Activated CD4-positive, alpha-beta memory T cell treated with anti-CD3 and anti-CD28 coated beads, Interleukin-2, amount 10 ng/mL, durations not matched to agents 7 days and 5 days (primary cell): ENCODE measurements at regions not wholly inside any gene's neighbourhood (a gene's known extent, or its start where the extent isn't known, plus 50 kb on each side); places are given as distances from the start of the nearest gene placed in this dataset.

Source experiments
- CTCF ChIA-PET: fragments of 350-600 bp; sonication (Branson Sonifier 250); formaldehyde crosslinking; loops from one replicate; lab custom pipeline; 2021; ENCODE audit warnings: antibody characterized with exemption, inconsistent platforms; lab: Charles Lee
- POLR2A ChIA-PET: fragments of 350-600 bp; sonication (Branson Sonifier 250); formaldehyde crosslinking; loops from one replicate; lab custom pipeline; 2021; ENCODE audit warnings: antibody characterized with exemption; lab: Charles Lee
- DNase-seq: peaks from one replicate; pipeline ENCODE4 v3.0.0-alpha.2; 2020
- H3K27ac Mint-ChIP-seq: one replicate; pipeline ENCODE4 v1.8.0; 2021; ENCODE audit warnings: mild to moderate bottlenecking, mixed read lengths
- H3K27me3 Mint-ChIP-seq: one replicate; pipeline ENCODE4 v1.8.0; 2021; ENCODE audit warnings: mixed read lengths
- H3K36me3 Mint-ChIP-seq: one replicate; pipeline ENCODE4 v1.8.0; 2021; ENCODE audit warnings: low read depth, mixed read lengths
- H3K4me1 Mint-ChIP-seq: one replicate; pipeline ENCODE4 v1.8.0; 2021; ENCODE audit warnings: mixed read lengths
- H3K4me3 Mint-ChIP-seq: one replicate; pipeline ENCODE4 v1.8.0; 2021; ENCODE audit warnings: mild to moderate bottlenecking, mixed read lengths
- H3K9me3 Mint-ChIP-seq: one replicate; pipeline ENCODE4 v1.8.0; 2021; ENCODE audit warnings: mixed read lengths

- Mint-ChIP-seq H3K9me3 (no peaks in the 10 kb centered on the region), H3K27me3 (peaks cover 18% of the 10 kb centered on the region), H3K27ac (no peak overlapping the region), H3K4me3 (no peak overlapping the region), H3K4me1 (peaks cover 4% of the 10 kb centered on the region), H3K36me3 (no peaks in the 10 kb centered on the region)
- CTCF ChIA-PET: interaction anchor here (1.2 kb wide), 1 partner anchor 1589 kb away, joined by 3 read pairs; no protein-coding TSS in a partner anchor
- POLR2A ChIA-PET: no interaction called here
- DNase-seq: no peak
Measured at GRCh38 chr17:13337864-13338371, 263.8 kb downstream of the HS3ST3A1 start.

- DNase-seq: no peak
- Mint-ChIP-seq H3K27ac (no peak overlapping the region), H3K4me1 (peaks cover 4% of the 10 kb centered on the region), H3K9me3 (no peaks in the 10 kb centered on the region), H3K27me3 (peaks cover 18% of the 10 kb centered on the region), H3K36me3 (no peaks in the 10 kb centered on the region), H3K4me3 (no peak overlapping the region)
- ChIA-PET POLR2A (no interaction called here), CTCF (interaction anchor here (1.1 kb wide), 1 partner anchor 27 kb away, joined by 3 read pairs; no protein-coding TSS in a partner anchor)
Measured at GRCh38 chr17:13337151-13337550, 264.6 kb downstream of the HS3ST3A1 start.

GRCh38 chr17:13334374-13334773, 267.4 kb downstream of the HS3ST3A1 start:
- no peaks in the 10 kb centered on the region for H3K9me3 Mint-ChIP-seq
- no peaks in the 10 kb centered on the region for H3K36me3 Mint-ChIP-seq
- no peak overlapping the region for H3K4me3 Mint-ChIP-seq
- H3K27ac Mint-ChIP-seq: no peak overlapping the region
- CTCF ChIA-PET: no interaction called here
- POLR2A ChIA-PET: no interaction called here
- DNase-seq: no peak
- peaks cover 11% of the 10 kb centered on the region for H3K27me3 Mint-ChIP-seq
- peaks cover 4% of the 10 kb centered on the region for H3K4me1 Mint-ChIP-seq

GRCh38 chr17:13333661-13334060, 268.1 kb downstream of the HS3ST3A1 start:
- no peaks in the 10 kb centered on the region for H3K36me3 Mint-ChIP-seq

GRCh38 chr17:13332207-13332606, 269.5 kb downstream of the HS3ST3A1 start:
- no peaks in the 10 kb centered on the region for H3K4me1 Mint-ChIP-seq
- peaks cover 1% of the 10 kb centered on the region for H3K27me3 Mint-ChIP-seq
- ChIA-PET CTCF (interaction anchor here (0.5 kb wide), 1 partner anchor 716 kb away, joined by 3 read pairs; no protein-coding TSS in a partner anchor), POLR2A (no interaction called here)
- DNase-seq: no peak
- H3K27ac Mint-ChIP-seq: no peak overlapping the region
- no peaks in the 10 kb centered on the region for H3K9me3 Mint-ChIP-seq
- no peak overlapping the region for H3K4me3 Mint-ChIP-seq
- no peaks in the 10 kb centered on the region for H3K36me3 Mint-ChIP-seq

More at GRCh38 chr17:13333661-13334060, 268.1 kb downstream of the HS3ST3A1 start:
- Mint-ChIP-seq H3K27me3 (peaks cover 11% of the 10 kb centered on the region), H3K27ac (no peak overlapping the region), H3K4me3 (no peak overlapping the region), H3K4me1 (peaks cover 4% of the 10 kb centered on the region), H3K9me3 (no peaks in the 10 kb centered on the region)
- POLR2A ChIA-PET: no interaction called here
- CTCF ChIA-PET: no interaction called here
- no peak for DNase-seq

- no peaks in the 10 kb centered on the region for H3K36me3 Mint-ChIP-seq
- no peak overlapping the region for H3K4me3 Mint-ChIP-seq
- no peak overlapping the region for H3K27ac Mint-ChIP-seq
- no peaks in the 10 kb centered on the region for H3K4me1 Mint-ChIP-seq
- CTCF ChIA-PET: no interaction called here
- H3K9me3 Mint-ChIP-seq: no peaks in the 10 kb centered on the region
- POLR2A ChIA-PET: no interaction called here
- H3K27me3 Mint-ChIP-seq: peaks cover 1% of the 10 kb centered on the region
- no peak for DNase-seq
Measured at GRCh38 chr17:13329421-13329820, 272.3 kb downstream of the HS3ST3A1 start.

- no peak overlapping the region for H3K4me3 Mint-ChIP-seq
- H3K36me3 Mint-ChIP-seq: no peaks in the 10 kb centered on the region
- no peak overlapping the region for H3K27ac Mint-ChIP-seq
- DNase-seq: no peak
- H3K27me3 Mint-ChIP-seq: peaks cover 1% of the 10 kb centered on the region
- ChIA-PET CTCF (no interaction called here), POLR2A (no interaction called here)
- H3K9me3 Mint-ChIP-seq: no peaks in the 10 kb centered on the region
- H3K4me1 Mint-ChIP-seq: no peaks in the 10 kb centered on the region
Measured at GRCh38 chr17:13323990-13324389, 277.7 kb downstream of the HS3ST3A1 start.

- Mint-ChIP-seq H3K9me3 (no peaks in the 10 kb centered on the region), H3K4me1 (no peaks in the 10 kb centered on the region), H3K27me3 (peaks cover 1% of the 10 kb centered on the region), H3K36me3 (no peaks in the 10 kb centered on the region), H3K27ac (no peak overlapping the region), H3K4me3 (no peak overlapping the region)
- DNase-seq: no peak
- ChIA-PET CTCF (no interaction called here), POLR2A (no interaction called here)
Measured at GRCh38 chr17:13321951-13322701, 279.6 kb downstream of the HS3ST3A1 start.

GRCh38 chr17:13320046-13320785, 281.5 kb downstream of the HS3ST3A1 start:
- Mint-ChIP-seq H3K4me3 (no peak overlapping the region), H3K27me3 (peaks cover 1% of the 10 kb centered on the region), H3K4me1 (no peaks in the 10 kb centered on the region), H3K9me3 (no peaks in the 10 kb centered on the region), H3K36me3 (no peaks in the 10 kb centered on the region), H3K27ac (no peak overlapping the region)
- no peak for DNase-seq
- ChIA-PET POLR2A (no interaction called here), CTCF (no interaction called here)

GRCh38 chr17:13316657-13317056, 285.1 kb downstream of the HS3ST3A1 start:
- Mint-ChIP-seq H3K36me3 (no peaks in the 10 kb centered on the region), H3K9me3 (no peaks in the 10 kb centered on the region), H3K27ac (no peak overlapping the region), H3K4me3 (no peak overlapping the region), H3K4me1 (no peaks in the 10 kb centered on the region), H3K27me3 (no peaks in the 10 kb centered on the region)
- DNase-seq: no peak
- ChIA-PET CTCF (no interaction called here), POLR2A (no interaction called here)

GRCh38 chr17:13311306-13311705, 290.4 kb downstream of the HS3ST3A1 start:
- POLR2A ChIA-PET: no interaction called here
- no peaks in the 10 kb centered on the region for H3K36me3 Mint-ChIP-seq
- no peak overlapping the region for H3K27ac Mint-ChIP-seq
- H3K4me1 Mint-ChIP-seq: no peaks in the 10 kb centered on the region
- peaks cover 6% of the 10 kb centered on the region for H3K9me3 Mint-ChIP-seq
- DNase-seq: no peak
- CTCF ChIA-PET: no interaction called here
- H3K27me3 Mint-ChIP-seq: no peaks in the 10 kb centered on the region
- H3K4me3 Mint-ChIP-seq: no peak overlapping the region

GRCh38 chr17:13310858-13311257, 290.9 kb downstream of the HS3ST3A1 start:
- H3K27me3 Mint-ChIP-seq: no peaks in the 10 kb centered on the region
- no peaks in the 10 kb centered on the region for H3K36me3 Mint-ChIP-seq
- H3K4me1 Mint-ChIP-seq: no peaks in the 10 kb centered on the region
- peaks cover 6% of the 10 kb centered on the region for H3K9me3 Mint-ChIP-seq
- ChIA-PET CTCF (no interaction called here), POLR2A (no interaction called here)
- no peak overlapping the region for H3K4me3 Mint-ChIP-seq
- H3K27ac Mint-ChIP-seq: no peak overlapping the region
- no peak for DNase-seq

- POLR2A ChIA-PET: interaction anchor here (0.6 kb wide), 1 partner anchor 115 kb away, joined by 3 read pairs; no protein-coding TSS in a partner anchor
- Mint-ChIP-seq H3K36me3 (no peaks in the 10 kb centered on the region), H3K9me3 (peaks cover 6% of the 10 kb centered on the region), H3K27me3 (no peaks in the 10 kb centered on the region), H3K27ac (no peak overlapping the region), H3K4me1 (no peaks in the 10 kb centered on the region), H3K4me3 (no peak overlapping the region)
- CTCF ChIA-PET: no interaction called here
- no peak for DNase-seq
Measured at GRCh38 chr17:13306310-13306962, 288.6 kb upstream of the ELAC2 start.
